GM18907 (cell line): ENCODE measurements at regions not wholly inside any gene's neighbourhood (a gene's known extent, or its start where the extent isn't known, plus 50 kb on each side); places are given as distances from the start of the nearest gene placed in this dataset.
"Not testable (repeated sequence)": the region's sequence is repeated elsewhere in the genome, so short reads cannot be mapped to it uniquely, and the experiment has no call there.

ENCODE experiments used
- ATAC-seq: cut with Tn5 transposase; IDR thresholded peaks from one replicate; pipeline ENCODE4 v1.9.1; 2021; ENCODE audit warnings: mild to moderate bottlenecking, moderate library complexity; ENCODE audit not compliant: unreplicated experiment

- no peak for ATAC-seq
Measured at GRCh38 chr3:178967177-178967532, 104.5 kb downstream of the ZMAT3 start.

DNA sequence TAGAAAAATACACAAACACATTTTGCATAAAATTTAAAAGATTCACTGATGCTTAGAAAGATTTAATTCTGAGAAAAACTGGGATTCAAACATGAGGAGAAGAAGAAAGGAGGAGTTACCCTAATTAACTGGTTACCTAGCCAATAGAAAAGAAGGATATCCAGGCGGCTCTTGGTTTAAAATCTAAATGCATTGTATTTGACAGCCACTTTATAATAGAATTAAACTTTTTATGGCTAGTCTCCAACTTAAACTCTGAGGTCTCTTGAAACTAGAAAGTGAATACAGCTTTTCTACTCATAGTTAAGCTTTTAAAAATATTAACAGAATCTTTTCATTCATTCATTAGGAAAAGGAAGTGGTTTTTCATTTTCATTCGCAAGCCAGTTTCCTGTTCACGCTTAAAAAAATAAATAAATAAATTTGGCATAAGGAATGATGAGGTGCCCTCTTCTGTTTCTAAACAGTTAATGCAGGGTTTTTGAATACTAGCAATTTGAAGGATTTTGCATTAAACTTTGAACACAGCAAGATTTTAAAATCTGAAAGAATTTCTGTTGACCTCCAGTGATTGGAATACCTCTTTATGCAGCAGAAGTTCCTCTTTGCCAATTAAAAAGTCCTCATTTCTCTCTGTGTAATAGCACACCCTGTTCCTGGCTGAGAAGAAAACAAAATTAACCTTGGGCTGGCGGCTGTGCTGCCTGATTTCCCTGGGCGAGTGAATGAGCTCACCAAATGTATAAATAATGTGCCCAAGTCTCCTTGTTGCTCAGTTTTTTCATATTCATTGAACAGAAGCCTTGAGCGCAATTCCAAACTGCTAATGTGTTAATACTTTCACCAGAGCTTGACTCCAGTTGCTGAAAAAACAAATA lies 105.1 kb downstream of the ZMAT3 start:
- peak; percentile 66 for ATAC-seq

- no peak for ATAC-seq
Measured at GRCh38 chr3:178964551-178964950, 107.1 kb downstream of the ZMAT3 start.

GRCh38 chr3:178960918-178961317 lies 110.7 kb downstream of the ZMAT3 start:
- no peak for ATAC-seq

GRCh38 chr3:178960181-178960580 lies 111.4 kb downstream of the ZMAT3 start:
- ATAC-seq: no peak

DNA sequence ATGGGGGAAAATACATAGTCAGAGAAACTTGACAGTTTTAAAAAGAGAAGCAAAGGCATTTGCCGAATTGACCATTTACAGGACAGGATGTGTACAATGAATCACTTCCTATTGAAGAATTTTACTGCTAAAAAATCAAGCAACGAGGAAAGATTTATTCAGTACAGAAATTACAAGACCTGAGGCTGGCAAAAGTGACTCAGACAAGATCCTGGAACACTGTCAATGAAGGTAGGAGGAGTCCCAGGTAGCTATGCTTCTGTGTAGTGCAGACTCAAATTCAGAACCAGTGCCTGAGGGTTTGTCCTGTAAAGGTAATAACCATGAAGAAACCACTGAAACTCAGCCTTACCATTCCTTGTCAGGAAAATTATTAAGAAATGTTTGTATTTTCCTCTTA lies 120.9 kb downstream of the ZMAT3 start:
- no peak for ATAC-seq

- ATAC-seq: no peak
Measured at GRCh38 chr3:178949896-178950295, 121.7 kb downstream of the ZMAT3 start.

GRCh38 chr3:178948546-178948945 lies 123.1 kb downstream of the ZMAT3 start:
- ATAC-seq: no peak

- no peak for ATAC-seq
Measured at GRCh38 chr3:178947738-178948137, 123.9 kb downstream of the ZMAT3 start.

DNA sequence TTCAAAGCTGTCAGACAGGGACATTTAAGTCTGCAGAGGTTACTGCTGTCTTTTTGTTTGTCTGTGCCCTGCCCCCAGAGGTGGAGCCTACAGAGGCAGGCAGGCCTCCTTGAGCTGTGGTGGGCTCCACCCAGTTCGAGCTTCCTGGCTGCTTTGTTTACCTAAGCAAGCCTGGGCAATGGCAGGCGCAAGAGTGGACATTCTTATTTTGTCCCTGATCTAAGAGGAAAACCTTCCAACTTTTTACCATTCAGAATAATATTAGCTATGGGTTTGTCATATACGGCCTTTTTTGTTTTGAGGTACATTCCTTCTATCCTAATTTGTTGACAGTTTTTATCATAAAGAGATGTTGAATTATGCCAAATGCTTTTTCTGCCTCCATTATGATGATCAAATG lies 129.3 kb downstream of the ZMAT3 start:
- not testable (repeated sequence) for ATAC-seq

GRCh38 chr3:178930116-178930515 lies 141.5 kb downstream of the ZMAT3 start:
- no peak for ATAC-seq

DNA sequence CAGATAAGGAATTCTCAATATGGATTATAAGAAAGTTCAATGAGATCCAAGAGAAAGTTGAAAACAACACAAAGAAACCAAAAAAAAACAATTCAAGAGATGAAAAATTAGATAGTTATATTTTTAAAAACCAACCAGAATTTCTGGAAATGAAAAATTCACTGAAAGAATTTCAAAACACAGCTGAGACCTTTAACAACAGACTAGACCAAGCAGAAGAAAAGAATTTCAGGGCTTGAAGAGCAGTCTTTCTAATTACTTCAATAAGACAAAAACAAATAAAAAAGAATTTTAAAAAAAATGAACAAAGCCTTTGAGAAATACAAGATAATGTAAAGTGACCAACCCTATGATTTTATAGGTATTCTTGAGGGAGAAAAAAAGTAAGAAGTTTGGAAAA lies 155.4 kb downstream of the ZMAT3 start:
- no peak for ATAC-seq

- peak; percentile 80 for ATAC-seq
Measured at GRCh38 chr3:178915365-178915764, 156.2 kb downstream of the ZMAT3 start.

GRCh38 chr3:178907081-178907480 lies 164.5 kb downstream of the ZMAT3 start:
- ATAC-seq: no peak

GRCh38 chr3:178901204-178901603 lies 170.4 kb downstream of the ZMAT3 start:
- ATAC-seq: no peak

GRCh38 chr3:178900029-178900646 lies 171.5 kb downstream of the ZMAT3 start:
- ATAC-seq: no peak

DNA sequence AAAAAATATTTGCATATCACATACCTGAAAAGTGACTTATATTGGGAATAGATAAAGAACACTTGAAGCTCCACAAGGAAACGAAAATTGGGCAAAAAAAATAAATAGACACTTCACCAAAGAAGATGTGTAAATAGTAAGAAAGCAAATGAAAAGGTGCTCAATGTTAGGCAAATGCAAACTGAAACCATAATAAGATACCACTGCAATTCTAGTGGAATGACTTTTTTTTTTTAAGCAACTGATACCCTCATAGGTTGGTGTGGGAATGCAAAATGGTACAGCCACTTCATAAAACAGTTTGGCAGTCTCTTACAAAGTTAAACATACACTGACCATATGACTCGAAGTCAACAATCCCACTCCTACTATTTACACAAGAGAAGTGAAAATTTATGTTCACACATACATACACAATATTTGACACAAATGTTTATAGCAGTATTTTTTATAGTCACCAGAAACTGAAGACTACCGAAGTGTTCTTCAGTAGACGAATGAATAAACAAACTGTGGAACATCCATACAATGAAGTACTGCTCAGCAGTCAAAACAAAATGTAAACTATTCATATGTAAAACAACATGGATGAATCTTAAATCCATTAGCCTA lies 176.3 kb downstream of the ZMAT3 start:
- no peak for ATAC-seq
